H1 (cell line): ENCODE measurements at regions not wholly inside any gene's neighbourhood (a gene's known extent, or its start where the extent isn't known, plus 50 kb on each side); places are given as distances from the start of the nearest gene placed in this dataset.

Experiments used
- RFX5 ChIP-seq: IDR thresholded peaks from 2 replicates; pipeline ENCODE4 v1.6.1; 2011; ENCODE audit warnings: low read depth, low read length, improper control_type of control experiment, borderline replicate concordance
- RNF2 ChIP-seq: fragments of 200-900, 300-1000 bp; sonication (generic); IDR thresholded peaks from 2 replicates; pipeline ENCODE4 v1.7.1; 2016; ENCODE audit warnings: borderline replicate concordance, low read depth, mild to moderate bottlenecking, antibody characterized with exemption, low read length; ENCODE audit not compliant: poor library complexity, severe bottlenecking; ENCODE audit errors: missing control alignments

GRCh38 chrY:8897876-8898275 lies 439.4 kb upstream of the TSPY4 start (continued):
- TF ChIP-seq RNF2 (no peak), RFX5 (no peak)
